Umbilical cord (tissue), 1 donor: ENCODE measurements at regions not wholly inside any gene's neighbourhood (a gene's known extent, or its start where the extent isn't known, plus 50 kb on each side); places are given as distances from the start of the nearest gene placed in this dataset.
A peak's percentile ranks its signal among the peaks of the same experiment; 100 is the strongest.

Source experiments
- DNase-seq: peaks from one replicate; pipeline ENCODE4 v3.0.0-alpha.2; 2015; ENCODE audit warnings: low spot score

- DNase-seq: peak; percentile 61
Measured at GRCh38 chr2:65700720-65701119, 268.3 kb upstream of the SPRED2 start.

GRCh38 chr2:65700004-65700651 lies 267.7 kb upstream of the SPRED2 start:
- DNase-seq: no peak

GRCh38 chr2:65691816-65692215 lies 259.4 kb upstream of the SPRED2 start:
- DNase-seq: peak; percentile 35

GRCh38 chr2:65688141-65688886 lies 255.9 kb upstream of the SPRED2 start:
- DNase-seq: no peak

GRCh38 chr2:65687614-65688013 lies 255.2 kb upstream of the SPRED2 start:
- DNase-seq: no peak

- DNase-seq: no peak
Measured at GRCh38 chr2:65686928-65687521, 254.6 kb upstream of the SPRED2 start.

GRCh38 chr2:65681503-65681902 lies 249.1 kb upstream of the SPRED2 start:
- DNase-seq: no peak

GRCh38 chr2:65678779-65679391 lies 246.5 kb upstream of the SPRED2 start:
- peak; percentile 34 for DNase-seq

- no peak for DNase-seq
Measured at GRCh38 chr2:65675350-65675749, 243.0 kb upstream of the SPRED2 start.

- no peak for DNase-seq
Measured at GRCh38 chr2:65671670-65672242, 239.4 kb upstream of the SPRED2 start.

GRCh38 chr2:65669574-65669973 lies 237.2 kb upstream of the SPRED2 start:
- DNase-seq: no peak

GRCh38 chr2:65668744-65669143 lies 236.3 kb upstream of the SPRED2 start:
- no peak for DNase-seq

- DNase-seq: no peak
Measured at GRCh38 chr2:65666156-65666725, 233.8 kb upstream of the SPRED2 start.

GRCh38 chr2:65664931-65665330 lies 232.5 kb upstream of the SPRED2 start:
- DNase-seq: no peak

- DNase-seq: no peak
Measured at GRCh38 chr2:65663831-65664407, 231.5 kb upstream of the SPRED2 start.

- DNase-seq: peak; percentile 60
Measured at GRCh38 chr2:65662654-65663432, 230.4 kb upstream of the SPRED2 start.

GRCh38 chr2:65661980-65662653 lies 229.7 kb upstream of the SPRED2 start:
- peak; percentile 38 for DNase-seq

GRCh38 chr2:65660340-65660739 lies 227.9 kb upstream of the SPRED2 start:
- DNase-seq: peak; percentile 48

GRCh38 chr2:65658881-65659280 lies 226.5 kb upstream of the SPRED2 start:
- DNase-seq: peak; percentile 54

- DNase-seq: no peak
Measured at GRCh38 chr2:65658266-65658665, 225.9 kb upstream of the SPRED2 start.
